DND-41 (cell line): ENCODE measurements at regions not wholly inside any gene's neighbourhood (a gene's known extent, or its start where the extent isn't known, plus 50 kb on each side); places are given as distances from the start of the nearest gene placed in this dataset.

Experiments
- ATAC-seq: fragments of 200-7000 bp; cut with Tn5 transposase; 3 replicates; pipeline ENCODE4 v1.9.1; 2021; ENCODE audit warnings: low read depth; ENCODE audit not compliant: insufficient read depth
- DNase-seq: peaks from one replicate; pipeline ENCODE4 v3.0.0-alpha.2; 2020
- H2AFZ ChIP-seq: 2 replicates; pipeline ENCODE4 v1.6.0; 2012; ENCODE audit warnings: low read depth, low read length
- H3K27ac ChIP-seq: 2 replicates; pipeline ENCODE4 v1.5.1; 2012; ENCODE audit warnings: low read length, inconsistent platforms
- H3K27me3 ChIP-seq: fragments of 200-600 bp; sonication (generic); 2 replicates; pipeline ENCODE4 v1.6.0; 2012; ENCODE audit warnings: low read length, mild to moderate bottlenecking, inconsistent platforms; ENCODE audit not compliant: insufficient read depth, poor library complexity
- H3K36me3 ChIP-seq: 2 replicates; pipeline ENCODE4 v1.5.1; 2012; ENCODE audit warnings: low read length, inconsistent platforms; ENCODE audit not compliant: insufficient read depth
- H3K4me1 ChIP-seq: 2 replicates; pipeline ENCODE4 v1.5.1; 2012; ENCODE audit warnings: mild to moderate bottlenecking, low read length; ENCODE audit not compliant: insufficient read depth
- H3K4me2 ChIP-seq: 2 replicates; pipeline ENCODE4 v1.6.0; 2012; ENCODE audit warnings: mild to moderate bottlenecking, moderate library complexity, low read length, inconsistent platforms; ENCODE audit not compliant: insufficient read depth
- H3K4me3 ChIP-seq, 2 experiments: fragments of 200-600 bp in 1 of 2; shearing (Covaris generic) in 1 of 2; 2 replicates each; pipeline ENCODE4 v1.5.1; 2012 to 2016; ENCODE audit warnings: inconsistent platforms in 2 of 2, low read length in 2 of 2, mild to moderate bottlenecking in 2 of 2, low read depth in 1 of 2, moderate library complexity in 1 of 2
- H3K79me2 ChIP-seq: 2 replicates; pipeline ENCODE4 v1.6.0; 2012; ENCODE audit warnings: low read length, inconsistent platforms; ENCODE audit not compliant: insufficient read depth
- H3K9ac ChIP-seq: 2 replicates; pipeline ENCODE4 v1.6.0; 2012; ENCODE audit warnings: low read depth, mild to moderate bottlenecking, inconsistent platforms, low read length, moderate library complexity
- H3K9me3 ChIP-seq: 2 replicates; pipeline ENCODE4 v1.5.1; 2012; ENCODE audit warnings: low read length, moderate library complexity, mild to moderate bottlenecking, inconsistent platforms; ENCODE audit not compliant: insufficient read depth, severe bottlenecking
- H4K20me1 ChIP-seq: 2 replicates; pipeline ENCODE4 v1.6.0; 2012; ENCODE audit warnings: low read length; ENCODE audit not compliant: insufficient read depth
- EZH2 ChIP-seq: IDR thresholded peaks from 3 replicates; pipeline ENCODE4 v1.6.1; 2012; ENCODE audit warnings: borderline replicate concordance, low read depth, mild to moderate bottlenecking, moderate library complexity, low read length, inconsistent platforms; ENCODE audit not compliant: severe bottlenecking
- TF ChIP-seq, protein P1 (sequence below): IDR thresholded peaks from 2 replicates; pipeline ENCODE4 v1.5.1; 2012; ENCODE audit warnings: borderline replicate concordance, low read length, moderate library complexity, mild to moderate bottlenecking; ENCODE audit not compliant: poor library complexity, severe bottlenecking; ENCODE audit errors: extremely low read depth

DNA sequence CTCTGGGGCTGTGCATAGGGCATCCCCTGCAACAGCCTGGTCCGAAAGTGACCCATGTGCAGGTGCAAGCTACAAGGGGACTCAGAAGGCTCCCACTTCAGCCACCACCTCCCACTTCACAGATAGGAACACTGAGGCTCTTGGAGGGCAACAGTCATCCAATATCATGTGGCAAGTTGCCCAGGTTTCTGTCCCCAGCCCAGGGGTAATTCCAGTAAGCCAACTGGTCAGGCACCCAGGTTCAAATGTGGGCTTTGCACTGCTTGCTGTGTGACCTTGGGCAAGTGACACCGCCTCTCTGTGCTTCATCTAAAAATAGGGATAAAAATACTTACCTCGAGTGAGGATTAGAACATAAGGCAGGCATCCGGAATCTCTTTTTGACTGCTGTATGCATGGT is 62.0 kb upstream of the SIRPA start:
- no peak for TF ChIP-seq EZH2
- Histone ChIP-seq H3K27me3 (no peaks in the 10 kb centered on the region), H3K4me3 (no peak overlapping the region), H2AFZ (no peak overlapping the region), H3K4me2 (no peak overlapping the region), H3K4me1 (no peaks in the 10 kb centered on the region), H3K27ac (no peak overlapping the region), H3K9ac (no peak overlapping the region), H3K36me3 (no peaks in the 10 kb centered on the region), H3K79me2 (no peaks in the 10 kb centered on the region), H4K20me1 (peaks cover 12% of the 10 kb centered on the region; the same call in 1 of the 2 replicates), H3K9me3 (no peaks in the 10 kb centered on the region)
- DNase-seq (no peak), ATAC-seq (no peak)

DNA sequence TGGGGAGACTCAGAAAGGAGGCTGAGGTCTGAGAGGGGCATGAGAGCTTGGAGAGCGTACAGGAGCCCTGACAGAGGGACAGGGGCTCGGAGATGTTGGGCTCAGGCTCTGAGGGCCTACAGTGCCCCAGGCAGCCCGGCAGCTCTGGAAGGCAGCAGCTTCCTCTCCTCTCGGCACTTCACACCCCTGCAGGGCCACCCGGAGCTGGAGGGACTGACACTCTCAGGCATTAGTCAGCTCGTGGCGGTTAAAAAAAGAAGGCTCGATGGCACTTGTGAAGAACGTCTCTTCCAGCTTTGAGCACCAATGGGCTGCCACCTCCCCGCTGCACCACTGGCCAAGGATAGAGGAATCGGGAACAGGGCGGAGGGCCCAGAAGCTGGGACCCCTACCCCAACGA is 62.6 kb upstream of the SIRPA start:
- TF ChIP-seq, protein P1, sequence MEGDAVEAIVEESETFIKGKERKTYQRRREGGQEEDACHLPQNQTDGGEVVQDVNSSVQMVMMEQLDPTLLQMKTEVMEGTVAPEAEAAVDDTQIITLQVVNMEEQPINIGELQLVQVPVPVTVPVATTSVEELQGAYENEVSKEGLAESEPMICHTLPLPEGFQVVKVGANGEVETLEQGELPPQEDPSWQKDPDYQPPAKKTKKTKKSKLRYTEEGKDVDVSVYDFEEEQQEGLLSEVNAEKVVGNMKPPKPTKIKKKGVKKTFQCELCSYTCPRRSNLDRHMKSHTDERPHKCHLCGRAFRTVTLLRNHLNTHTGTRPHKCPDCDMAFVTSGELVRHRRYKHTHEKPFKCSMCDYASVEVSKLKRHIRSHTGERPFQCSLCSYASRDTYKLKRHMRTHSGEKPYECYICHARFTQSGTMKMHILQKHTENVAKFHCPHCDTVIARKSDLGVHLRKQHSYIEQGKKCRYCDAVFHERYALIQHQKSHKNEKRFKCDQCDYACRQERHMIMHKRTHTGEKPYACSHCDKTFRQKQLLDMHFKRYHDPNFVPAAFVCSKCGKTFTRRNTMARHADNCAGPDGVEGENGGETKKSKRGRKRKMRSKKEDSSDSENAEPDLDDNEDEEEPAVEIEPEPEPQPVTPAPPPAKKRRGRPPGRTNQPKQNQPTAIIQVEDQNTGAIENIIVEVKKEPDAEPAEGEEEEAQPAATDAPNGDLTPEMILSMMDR, result no peak
- no peak for TF ChIP-seq EZH2
- H3K4me3 ChIP-seq, result no peak overlapping the region
- no peaks in the 10 kb centered on the region for H3K4me1 ChIP-seq
- no peak overlapping the region for H3K9ac ChIP-seq
- no peaks in the 10 kb centered on the region for H3K36me3 ChIP-seq
- H3K79me2 ChIP-seq, result no peaks in the 10 kb centered on the region
- no peak overlapping the region for H2AFZ ChIP-seq
- H3K4me2 ChIP-seq, result no peak overlapping the region
- no peaks in the 10 kb centered on the region for H3K9me3 ChIP-seq
- no peak overlapping the region for H3K27ac ChIP-seq
- DNase-seq (no peak), ATAC-seq (no peak)
- H3K27me3 ChIP-seq, result peaks cover 2% of the 10 kb centered on the region
- H4K20me1 ChIP-seq, result peaks cover 10% of the 10 kb centered on the region; the same call in 1 of the 2 replicates

DNA sequence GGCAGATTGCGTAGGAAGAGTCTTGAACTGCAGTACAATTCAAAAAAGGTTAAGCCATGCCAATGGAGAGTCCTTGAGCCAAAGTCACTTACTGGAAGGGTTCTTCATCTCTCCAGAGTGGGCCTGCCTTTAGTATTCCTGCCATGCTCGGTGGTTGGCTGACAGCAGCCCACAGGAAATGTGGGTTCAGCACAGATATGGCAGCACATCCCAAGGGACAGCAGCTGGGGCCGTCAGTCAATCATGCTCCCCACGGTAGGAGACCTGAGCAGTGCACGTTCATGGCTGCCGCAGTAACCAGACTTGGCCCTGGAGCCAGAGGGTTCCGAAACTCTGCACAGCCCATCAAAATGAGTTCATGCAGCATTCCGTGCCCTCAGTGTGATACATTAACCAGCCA is 63.6 kb upstream of the SIRPA start:
- Histone ChIP-seq H3K9me3 (no peaks in the 10 kb centered on the region), H3K4me2 (no peak overlapping the region), H3K27me3 (peaks cover 3% of the 10 kb centered on the region), H4K20me1 (peaks cover 10% of the 10 kb centered on the region; the same call in 1 of the 2 replicates), H3K36me3 (no peaks in the 10 kb centered on the region), H3K9ac (no peak overlapping the region), H3K79me2 (no peaks in the 10 kb centered on the region), H2AFZ (no peak overlapping the region), H3K4me1 (no peaks in the 10 kb centered on the region), H3K27ac (no peak overlapping the region), H3K4me3 (no peak overlapping the region)
- DNase-seq (no peak), ATAC-seq (peak; percentile 49; the same call in 1 of the 3 replicates)
- TF ChIP-seq, protein P1, result no peak
- TF ChIP-seq EZH2, result no peak

DNA sequence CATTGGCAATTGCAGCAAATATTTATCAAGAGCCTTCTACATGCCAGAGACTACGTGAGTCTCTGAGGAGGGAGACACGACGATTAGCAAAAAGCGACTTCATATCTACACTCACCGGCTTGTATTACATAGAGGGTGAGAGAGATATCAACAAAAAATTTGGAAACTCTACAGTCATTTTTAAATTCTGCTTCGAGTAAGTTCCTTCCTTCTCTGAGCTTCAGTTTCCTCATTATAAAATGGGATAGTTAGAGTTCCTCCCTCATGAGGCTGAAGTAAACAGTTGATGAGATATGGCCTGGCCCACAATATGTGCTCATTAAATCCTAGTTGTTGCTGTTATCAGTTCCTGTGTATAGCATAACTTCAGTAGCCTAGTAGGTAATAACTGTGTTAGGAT is 64.1 kb upstream of the SIRPA start:
- peaks cover 10% of the 10 kb centered on the region; the same call in 1 of the 2 replicates for H4K20me1 ChIP-seq
- H3K4me2 ChIP-seq, result no peak overlapping the region
- TF ChIP-seq, protein P1, result no peak
- no peak for TF ChIP-seq EZH2
- ATAC-seq, result no peak
- no peaks in the 10 kb centered on the region for H3K79me2 ChIP-seq
- no peaks in the 10 kb centered on the region for H3K4me1 ChIP-seq
- no peak overlapping the region for H3K27ac ChIP-seq
- DNase-seq, result no peak
- H3K27me3 ChIP-seq, result peaks cover 3% of the 10 kb centered on the region
- no peaks in the 10 kb centered on the region for H3K9me3 ChIP-seq
- no peak overlapping the region for H3K9ac ChIP-seq
- H2AFZ ChIP-seq, result no peak overlapping the region
- H3K36me3 ChIP-seq, result no peaks in the 10 kb centered on the region
- H3K4me3 ChIP-seq, result no peak overlapping the region
